IMR-90 (cell line): ENCODE measurements at regions not wholly inside any gene's neighbourhood (a gene's known extent, or its start where the extent isn't known, plus 50 kb on each side); places are given as distances from the start of the nearest gene placed in this dataset.

Experiments used
- ATAC-seq: fragments of 200-7000 bp; cut with Tn5 transposase; 2 replicates; pipeline ENCODE4 v1.9.1; 2020; ENCODE audit warnings: low read depth, mild to moderate bottlenecking, moderate library complexity
- BruUV-seq: library from RNA; stranded (reverse); fragments of 400-500 nt; replicated peaks from 2 replicates; lab custom pipeline; 2021; lab: Mats Ljungman, UMichigan
- CTCF ChIA-PET: fragments of 300-600 bp; formaldehyde crosslinking; extraction: SDS; loops from one replicate; lab custom pipeline; 2021; ENCODE audit warnings: antibody characterized with exemption; lab: Yijun Ruan, JAX
- POLR2A ChIA-PET: fragments of 300-600 bp; sonication (Branson Sonifier 250); formaldehyde crosslinking; loops from one replicate; lab custom pipeline; 2022; ENCODE audit warnings: antibody characterized with exemption; ENCODE audit not compliant: unreplicated experiment; lab: Charles Lee
- DNase-seq: peaks from one replicate; pipeline ENCODE4 v3.0.0; 2013
- H2AFZ ChIP-seq: replicated peaks from 2 replicates; pipeline ENCODE3; 2013; ENCODE audit warnings: low read length, mild to moderate bottlenecking; ENCODE audit not compliant: poor library complexity
- H2AK5ac ChIP-seq: 2 replicates; pipeline ENCODE4 v1.6.1; 2013; ENCODE audit warnings: low read depth, low read length, inconsistent platforms
- H2AK9ac ChIP-seq: replicated peaks from 2 replicates; pipeline ENCODE3; 2013; ENCODE audit warnings: mild to moderate bottlenecking, low read depth, low read length, moderate library complexity; ENCODE audit not compliant: poor library complexity
- H2BK120ac ChIP-seq: 2 replicates; pipeline ENCODE4 v1.6.1; 2013; ENCODE audit warnings: low read depth, low read length, inconsistent platforms
- H2BK15ac ChIP-seq: 3 replicates; pipeline ENCODE4 v1.6.1; 2013; ENCODE audit warnings: low read depth, low read length, inconsistent platforms
- H2BK20ac ChIP-seq: 2 replicates; pipeline ENCODE4 v1.6.1; 2013; ENCODE audit warnings: low read depth, mild to moderate bottlenecking, inconsistent platforms, low read length, moderate library complexity
- H2BK5ac ChIP-seq: 2 replicates; pipeline ENCODE4 v1.6.1; 2013; ENCODE audit warnings: mild to moderate bottlenecking, low read depth, low read length, inconsistent platforms; ENCODE audit not compliant: poor library complexity, severe bottlenecking
- H3K14ac ChIP-seq: replicated peaks from 2 replicates; pipeline ENCODE4 v1.6.1; 2013; ENCODE audit warnings: low read depth, low read length, inconsistent platforms
- H3K18ac ChIP-seq: 2 replicates; pipeline ENCODE4 v1.6.1; 2013; ENCODE audit warnings: low read depth, low read length, control low read depth
- H3K23ac ChIP-seq: 2 replicates; pipeline ENCODE4 v1.6.1; 2013; ENCODE audit warnings: low read depth, low read length, inconsistent platforms
- H3K27ac ChIP-seq: 2 replicates; pipeline ENCODE4 v1.5.1; 2013; ENCODE audit warnings: mild to moderate bottlenecking, control low read depth, low read length; ENCODE audit not compliant: insufficient read depth
- H3K27me3 ChIP-seq: 2 replicates; pipeline ENCODE4 v1.6.1; 2013; ENCODE audit warnings: low read length; ENCODE audit not compliant: control insufficient read depth, insufficient read depth
- H3K36me3 ChIP-seq: 2 replicates; pipeline ENCODE4 v1.6.1; 2013; ENCODE audit warnings: low read length, mixed read lengths; ENCODE audit not compliant: control insufficient read depth, insufficient read depth
- H3K4ac ChIP-seq: 2 replicates; pipeline ENCODE4 v1.6.1; 2013; ENCODE audit warnings: low read depth, low read length, inconsistent platforms
- H3K4me1 ChIP-seq: 2 replicates; pipeline ENCODE4 v1.6.1; 2013; ENCODE audit warnings: low read length, mixed read lengths; ENCODE audit not compliant: control insufficient read depth, insufficient read depth
- H3K4me2 ChIP-seq: 2 replicates; pipeline ENCODE4 v1.6.1; 2013; ENCODE audit warnings: low read depth, mild to moderate bottlenecking, control low read depth, low read length, moderate library complexity
- H3K4me3 ChIP-seq: 2 replicates; pipeline ENCODE4 v1.5.1; 2013; ENCODE audit warnings: low read depth, mild to moderate bottlenecking, control low read depth, low read length, moderate library complexity; ENCODE audit not compliant: insufficient read depth
- H3K56ac ChIP-seq: 2 replicates; pipeline ENCODE4 v1.6.1; 2013; ENCODE audit warnings: low read length, inconsistent platforms; ENCODE audit not compliant: insufficient read depth; ENCODE audit errors: extremely low read depth
- H3K79me1 ChIP-seq, 2 experiments: 2 replicates each; pipeline ENCODE4 v1.6.1; 2013; ENCODE audit warnings: low read length in 2 of 2, inconsistent platforms in 1 of 2, low read depth in 1 of 2
- H3K9ac ChIP-seq: 2 replicates; pipeline ENCODE4 v1.6.1; 2013; ENCODE audit warnings: low read depth, low read length, control low read depth
- H3K9me1 ChIP-seq: 2 replicates; pipeline ENCODE4 v1.6.1; 2013; ENCODE audit warnings: low read length, inconsistent platforms; ENCODE audit not compliant: insufficient read depth
- H3K9me3 ChIP-seq: 2 replicates; pipeline ENCODE4 v1.6.1; 2013; ENCODE audit warnings: low read length; ENCODE audit not compliant: control insufficient read depth, insufficient read depth
- H4K20me1 ChIP-seq: 2 replicates; pipeline ENCODE4 v1.6.1; 2013; ENCODE audit warnings: low read length, inconsistent platforms; ENCODE audit not compliant: insufficient read depth
- H4K5ac ChIP-seq: 2 replicates; pipeline ENCODE4 v1.6.1; 2013; ENCODE audit warnings: mild to moderate bottlenecking, low read depth, low read length, control low read depth
- H4K8ac ChIP-seq, 2 experiments: 2 replicates each; pipeline ENCODE4 v1.6.1; 2013; ENCODE audit warnings: low read depth in 2 of 2, low read length in 2 of 2, control low read depth in 1 of 2, inconsistent platforms in 1 of 2
- H4K91ac ChIP-seq: 2 replicates; pipeline ENCODE4 v1.6.1; 2013; ENCODE audit warnings: low read depth, low read length, inconsistent platforms; ENCODE audit not compliant: insufficient read depth
- MAFK ChIP-seq: IDR thresholded peaks from 2 replicates; pipeline ENCODE4 v1.6.1; 2012; ENCODE audit warnings: low read depth, low read length, improper control_type of control experiment
- POLR2A ChIP-seq: IDR thresholded peaks from 2 replicates; pipeline ENCODE4 v1.6.1; 2012; ENCODE audit warnings: mild to moderate bottlenecking, low read depth, low read length
- USF2 ChIP-seq: fragments of 150-350 bp; IDR thresholded peaks from 2 replicates; pipeline ENCODE4 v1.6.1; 2017; ENCODE audit warnings: mild to moderate bottlenecking, antibody characterized with exemption, low read length, low read depth
- WGBS, 2 experiments: methylation state at CpG; one replicate each; pipeline versions ENCODE4 v1.1.5 to v1.1.7; 2013; ENCODE audit warnings: missing lambda C conversion rate in 2 of 2; ENCODE audit not compliant: insufficient read length in 1 of 2; ENCODE audit errors: extremely low coverage in 2 of 2; 5-methylcytosine and 5-hydroxymethylcytosine counted together
- dilution Hi-C: fragments of 300-500 bp; cut with HindIII; formaldehyde crosslinking; loops from one replicate; pipeline ENCODE4 v1.14.3; 2018; ENCODE audit warnings: low sequenced_read_pairs; ENCODE audit not compliant: unreplicated experiment
- in situ Hi-C: fragments of 300-500 bp; cut with MboI; formaldehyde crosslinking; loops from 3 replicates; pipeline ENCODE4 v1.14.3; 2019; ENCODE audit warnings: low sequenced_read_pairs, inconsistent platforms, mixed read lengths
- intact Hi-C: fragments of 100-400 bp; cut with micrococcal nuclease; formaldehyde crosslinking; loops from 2 replicates; pipeline ENCODE4 v1.10.0; 2022

- H3K4me3 ChIP-seq, result no peak overlapping the region
- H3K79me1 ChIP-seq, result no peaks in the 10 kb centered on the region
- no peaks in the 10 kb centered on the region for H3K4me1 ChIP-seq
- ATAC-seq, result no peak
- ChIA-PET POLR2A (no interaction called here), CTCF (interaction anchor here (0.5 kb wide), 1 partner anchor 17 kb away, joined by 3 read pairs; no protein-coding TSS in a partner anchor)
- H2AK9ac ChIP-seq, result no peak overlapping the region
- no peak overlapping the region for H2AFZ ChIP-seq
- H2BK5ac ChIP-seq, result no peak overlapping the region
- no peaks in the 10 kb centered on the region for H4K20me1 ChIP-seq
- no peak overlapping the region for H3K4ac ChIP-seq
- DNase-seq, result no peak
- no peak overlapping the region for H3K14ac ChIP-seq
- no peak for TF ChIP-seq POLR2A
- TF ChIP-seq MAFK, result peak; percentile 84
- no peak for TF ChIP-seq USF2
- no peak overlapping the region for H4K91ac ChIP-seq
- H2BK20ac ChIP-seq, result no peak overlapping the region
- H3K9me1 ChIP-seq, result no peaks in the 10 kb centered on the region
- no peak overlapping the region for H2BK120ac ChIP-seq
- peaks cover 8% of the 10 kb centered on the region; the same call in 1 of the 2 replicates for H3K9me3 ChIP-seq
- H4K5ac ChIP-seq, result no peak overlapping the region
- dilution Hi-C loops (no loop called here), intact Hi-C loops (no loop called here), in situ Hi-C loops (no loop called here)
- no peak overlapping the region for H3K27ac ChIP-seq
- H3K18ac ChIP-seq, result no peak overlapping the region
- H3K36me3 ChIP-seq, result no peaks in the 10 kb centered on the region
- no peak overlapping the region for H2BK15ac ChIP-seq
- H2AK5ac ChIP-seq, result no peak overlapping the region
- H3K23ac ChIP-seq, result no peak overlapping the region
- no TSS peak for BruUV-seq
- no peak overlapping the region for H3K9ac ChIP-seq
- no peak overlapping the region for H3K56ac ChIP-seq
- H3K27me3 ChIP-seq, result no peaks in the 10 kb centered on the region
- WGBS, 2 experiments, result no CpG with 5 or more reads among the region's 1 CpG
- no peak overlapping the region for H4K8ac ChIP-seq
- no peak overlapping the region for H3K4me2 ChIP-seq
Measured at GRCh38 chr4:160217352-160217751, 1114.5 kb downstream of the RAPGEF2 start.
